ENCODE measurements at regions not wholly inside any gene's neighbourhood (a gene's known extent, or its start where the extent isn't known, plus 50 kb on each side); places are given as distances from the start of the nearest gene placed in this dataset.

DNA sequence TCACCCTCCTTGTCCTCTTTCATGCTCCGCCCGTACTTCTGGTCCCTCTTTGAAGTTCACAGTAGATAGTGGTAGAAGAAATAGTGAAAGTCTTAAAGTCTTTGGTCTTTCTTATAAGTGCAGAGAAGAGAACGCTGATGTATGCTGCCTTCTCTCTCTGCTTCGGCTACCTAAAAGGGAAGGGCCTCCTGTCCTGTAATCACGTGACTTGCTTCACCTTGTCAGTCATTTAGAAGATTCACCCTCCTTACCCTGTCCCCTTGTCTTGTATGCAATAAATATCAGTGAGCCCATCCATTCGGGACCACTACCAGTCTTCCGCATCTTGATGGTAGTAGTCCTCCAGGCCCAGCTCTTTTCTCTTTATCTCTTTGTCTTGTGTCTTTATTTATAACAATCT lies 144.6 kb downstream of the ARL4C start:
- TF ChIP-seq, protein P1, sequence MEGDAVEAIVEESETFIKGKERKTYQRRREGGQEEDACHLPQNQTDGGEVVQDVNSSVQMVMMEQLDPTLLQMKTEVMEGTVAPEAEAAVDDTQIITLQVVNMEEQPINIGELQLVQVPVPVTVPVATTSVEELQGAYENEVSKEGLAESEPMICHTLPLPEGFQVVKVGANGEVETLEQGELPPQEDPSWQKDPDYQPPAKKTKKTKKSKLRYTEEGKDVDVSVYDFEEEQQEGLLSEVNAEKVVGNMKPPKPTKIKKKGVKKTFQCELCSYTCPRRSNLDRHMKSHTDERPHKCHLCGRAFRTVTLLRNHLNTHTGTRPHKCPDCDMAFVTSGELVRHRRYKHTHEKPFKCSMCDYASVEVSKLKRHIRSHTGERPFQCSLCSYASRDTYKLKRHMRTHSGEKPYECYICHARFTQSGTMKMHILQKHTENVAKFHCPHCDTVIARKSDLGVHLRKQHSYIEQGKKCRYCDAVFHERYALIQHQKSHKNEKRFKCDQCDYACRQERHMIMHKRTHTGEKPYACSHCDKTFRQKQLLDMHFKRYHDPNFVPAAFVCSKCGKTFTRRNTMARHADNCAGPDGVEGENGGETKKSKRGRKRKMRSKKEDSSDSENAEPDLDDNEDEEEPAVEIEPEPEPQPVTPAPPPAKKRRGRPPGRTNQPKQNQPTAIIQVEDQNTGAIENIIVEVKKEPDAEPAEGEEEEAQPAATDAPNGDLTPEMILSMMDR (conservative IDR thresholded peaks at IDR 0.05; ENCODE audit: low read length): no peak
- TF ChIP-seq EZH2phosphoT487 (IDR thresholded peaks at IDR 0.05; ENCODE audit: borderline replicate concordance): no peak

Measured in Loucy (cell line).